BE2C (cell line): ENCODE measurements at regions not wholly inside any gene's neighbourhood (a gene's known extent, or its start where the extent isn't known, plus 50 kb on each side); places are given as distances from the start of the nearest gene placed in this dataset.

Experiments
- DNase-seq: peaks from one replicate; pipeline ENCODE4 v3.0.0-alpha.2; 2020
- H3K27me3 ChIP-seq: fragments of 250-450 bp; sonication (Bioruptor Pico); 2 replicates; pipeline ENCODE4 v1.5.1; 2020; ENCODE audit warnings: mild to moderate bottlenecking
- H3K36me3 ChIP-seq: fragments of 250-450 bp; sonication (Bioruptor Pico); 2 replicates; pipeline ENCODE4 v1.5.1; 2020; ENCODE audit warnings: mild to moderate bottlenecking
- H3K4me1 ChIP-seq: fragments of 250-450 bp; sonication (Bioruptor Pico); 2 replicates; pipeline ENCODE4 v1.5.1; 2020
- H3K4me3 ChIP-seq: 2 replicates; pipeline ENCODE4 v1.5.1; 2011; ENCODE audit warnings: low read depth, low read length
- H3K9me3 ChIP-seq: fragments of 250-450 bp; sonication (Bioruptor Pico); 2 replicates; pipeline ENCODE4 v1.5.1; 2020
- TF ChIP-seq, protein P1 (sequence below): IDR thresholded peaks from 2 replicates; pipeline ENCODE4 v1.5.1; 2012; ENCODE audit warnings: mild to moderate bottlenecking, low read depth, low read length

DNA sequence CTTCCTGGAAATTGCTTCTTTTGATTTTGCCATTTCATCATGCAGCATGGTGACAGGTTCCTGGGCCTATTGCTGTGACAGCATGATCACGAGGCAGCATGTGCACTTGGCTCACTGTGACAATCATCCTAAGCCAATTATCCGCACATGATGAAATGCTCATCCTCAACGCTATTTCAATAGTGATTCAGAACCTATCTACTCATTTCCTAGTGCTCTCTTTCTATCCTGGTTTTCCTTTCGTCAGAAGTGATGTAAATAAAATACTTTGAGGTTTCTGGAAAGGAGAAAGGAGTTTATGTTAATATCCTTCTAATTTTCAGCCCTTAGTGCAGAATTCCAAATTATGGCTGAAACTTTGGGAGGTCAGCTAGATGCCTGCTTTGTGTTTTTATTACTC lies 110.6 kb upstream of the ADAMTS5 start:
- no peaks in the 10 kb centered on the region for H3K27me3 ChIP-seq
- H3K4me3 ChIP-seq = no peak overlapping the region
- TF ChIP-seq, protein P1, sequence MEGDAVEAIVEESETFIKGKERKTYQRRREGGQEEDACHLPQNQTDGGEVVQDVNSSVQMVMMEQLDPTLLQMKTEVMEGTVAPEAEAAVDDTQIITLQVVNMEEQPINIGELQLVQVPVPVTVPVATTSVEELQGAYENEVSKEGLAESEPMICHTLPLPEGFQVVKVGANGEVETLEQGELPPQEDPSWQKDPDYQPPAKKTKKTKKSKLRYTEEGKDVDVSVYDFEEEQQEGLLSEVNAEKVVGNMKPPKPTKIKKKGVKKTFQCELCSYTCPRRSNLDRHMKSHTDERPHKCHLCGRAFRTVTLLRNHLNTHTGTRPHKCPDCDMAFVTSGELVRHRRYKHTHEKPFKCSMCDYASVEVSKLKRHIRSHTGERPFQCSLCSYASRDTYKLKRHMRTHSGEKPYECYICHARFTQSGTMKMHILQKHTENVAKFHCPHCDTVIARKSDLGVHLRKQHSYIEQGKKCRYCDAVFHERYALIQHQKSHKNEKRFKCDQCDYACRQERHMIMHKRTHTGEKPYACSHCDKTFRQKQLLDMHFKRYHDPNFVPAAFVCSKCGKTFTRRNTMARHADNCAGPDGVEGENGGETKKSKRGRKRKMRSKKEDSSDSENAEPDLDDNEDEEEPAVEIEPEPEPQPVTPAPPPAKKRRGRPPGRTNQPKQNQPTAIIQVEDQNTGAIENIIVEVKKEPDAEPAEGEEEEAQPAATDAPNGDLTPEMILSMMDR = no peak
- H3K9me3 ChIP-seq = no peaks in the 10 kb centered on the region
- DNase-seq = no peak
- no peaks in the 10 kb centered on the region for H3K36me3 ChIP-seq
- no peaks in the 10 kb centered on the region for H3K4me1 ChIP-seq

DNA sequence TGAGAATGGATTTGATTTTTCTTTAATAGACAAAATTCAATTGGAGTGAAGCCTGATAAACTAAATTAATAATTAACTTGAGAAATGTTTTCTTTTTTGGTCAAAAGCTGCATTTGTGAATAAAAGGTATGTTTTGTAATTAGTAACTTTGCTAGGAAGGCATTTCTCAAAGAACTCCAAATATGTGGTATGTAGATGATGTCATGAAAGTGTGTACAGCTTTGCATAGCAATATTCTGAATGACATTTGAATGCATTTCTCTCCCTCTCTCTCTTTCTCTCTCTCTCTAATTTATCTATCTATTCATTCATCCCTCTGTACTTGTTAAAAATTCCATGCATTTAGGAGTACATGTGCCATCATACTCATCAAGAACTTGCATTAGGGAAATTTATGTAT lies 109.1 kb upstream of the ADAMTS5 start:
- H3K27me3 ChIP-seq = no peaks in the 10 kb centered on the region
- H3K9me3 ChIP-seq = no peaks in the 10 kb centered on the region
- H3K4me3 ChIP-seq = no peak overlapping the region
- H3K4me1 ChIP-seq = no peaks in the 10 kb centered on the region
- TF ChIP-seq, protein P1 = no peak
- H3K36me3 ChIP-seq = no peaks in the 10 kb centered on the region
- DNase-seq = no peak

DNA sequence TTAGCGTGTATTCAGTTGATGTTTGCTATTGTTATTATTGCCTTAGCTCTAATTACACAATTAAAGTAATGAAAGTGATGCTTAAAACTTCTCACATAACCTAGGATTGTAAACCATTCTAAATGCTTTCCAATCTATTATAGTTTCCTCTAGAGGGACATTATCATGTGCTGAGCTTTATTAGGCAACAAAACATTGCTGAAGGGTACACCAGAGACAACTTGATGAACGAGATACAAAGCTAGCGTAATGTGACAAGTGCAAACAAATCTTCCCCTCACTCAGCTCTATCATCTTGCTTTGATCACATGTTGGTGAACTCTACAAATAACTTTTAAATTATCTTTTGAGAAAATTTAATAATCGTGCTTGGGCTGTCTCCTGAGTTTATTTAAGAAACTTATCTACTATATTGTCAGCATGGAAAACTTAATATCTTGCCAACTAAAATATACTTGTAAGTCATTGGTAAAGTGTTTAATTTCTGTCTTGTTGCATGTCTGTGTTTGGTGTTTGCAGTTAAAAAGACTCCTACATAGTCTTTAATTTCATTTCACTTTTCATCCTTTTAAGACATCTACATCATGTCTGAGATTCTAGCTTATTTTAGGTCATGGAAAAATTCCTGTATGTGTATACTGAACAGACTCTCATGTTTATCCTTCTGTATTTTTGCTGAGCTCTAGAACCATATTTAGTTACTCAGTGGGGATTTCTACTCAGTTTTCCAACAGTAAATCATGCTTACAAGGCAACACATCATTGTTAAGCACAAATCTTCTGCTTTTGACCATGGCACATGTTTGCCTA lies 104.2 kb upstream of the ADAMTS5 start:
- no peak for DNase-seq
- Histone ChIP-seq H3K9me3 (no peaks in the 10 kb centered on the region; the same call in 1 of the 2 replicates), H3K4me1 (no peaks in the 10 kb centered on the region; the same call in 1 of the 2 replicates), H3K4me3 (no peak overlapping the region), H3K36me3 (no peaks in the 10 kb centered on the region), H3K27me3 (no peaks in the 10 kb centered on the region)
- TF ChIP-seq, protein P1 = no peak

DNA sequence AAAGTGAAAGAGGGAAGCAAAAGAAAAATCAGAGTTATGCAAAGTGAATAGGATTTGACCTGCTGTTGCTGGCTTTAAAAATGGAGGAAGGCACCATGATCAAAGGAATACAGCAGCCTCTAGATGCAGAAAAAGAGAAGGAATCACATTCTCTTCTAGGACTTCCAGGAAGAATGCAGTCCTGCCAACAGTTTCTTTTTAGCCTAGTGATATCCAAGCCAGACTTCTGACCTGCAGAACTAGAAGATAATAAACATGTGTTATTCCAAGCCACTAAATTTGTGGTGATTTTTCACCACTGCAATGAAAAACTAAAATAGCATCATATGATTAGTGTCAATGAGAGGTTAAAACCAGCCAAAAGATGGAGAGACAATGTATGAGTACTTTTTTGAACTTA lies 101.9 kb upstream of the ADAMTS5 start:
- Histone ChIP-seq H3K9me3 (no peaks in the 10 kb centered on the region; the same call in 1 of the 2 replicates), H3K27me3 (no peaks in the 10 kb centered on the region), H3K4me3 (no peak overlapping the region), H3K4me1 (no peaks in the 10 kb centered on the region; the same call in 1 of the 2 replicates), H3K36me3 (no peaks in the 10 kb centered on the region)
- TF ChIP-seq, protein P1 = no peak
- no peak for DNase-seq

DNA sequence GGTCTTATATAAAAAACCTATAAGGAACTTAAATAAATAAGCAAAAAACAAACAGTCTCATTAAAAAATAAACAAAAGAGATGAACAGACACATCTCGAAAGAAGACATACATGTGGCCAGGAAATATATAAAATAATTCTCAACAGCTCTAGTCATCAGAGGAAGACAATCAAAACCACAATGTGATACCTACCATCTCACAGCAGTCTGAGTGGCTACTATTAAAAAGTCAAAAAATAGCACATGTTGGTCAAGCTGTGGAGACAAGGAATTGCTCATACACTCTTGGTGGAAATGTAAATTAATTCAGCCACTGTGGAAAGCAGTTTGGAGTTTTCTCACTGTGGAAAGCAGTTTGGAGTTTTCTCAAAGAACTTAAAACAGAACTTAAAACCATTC lies 100.3 kb upstream of the ADAMTS5 start:
- DNase-seq = no peak
- Histone ChIP-seq H3K27me3 (no peaks in the 10 kb centered on the region), H3K4me3 (no peak overlapping the region), H3K9me3 (peaks cover 1% of the 10 kb centered on the region; the same call in 1 of the 2 replicates), H3K36me3 (no peaks in the 10 kb centered on the region), H3K4me1 (no peaks in the 10 kb centered on the region; the same call in 1 of the 2 replicates)
- TF ChIP-seq, protein P1 = no peak

DNA sequence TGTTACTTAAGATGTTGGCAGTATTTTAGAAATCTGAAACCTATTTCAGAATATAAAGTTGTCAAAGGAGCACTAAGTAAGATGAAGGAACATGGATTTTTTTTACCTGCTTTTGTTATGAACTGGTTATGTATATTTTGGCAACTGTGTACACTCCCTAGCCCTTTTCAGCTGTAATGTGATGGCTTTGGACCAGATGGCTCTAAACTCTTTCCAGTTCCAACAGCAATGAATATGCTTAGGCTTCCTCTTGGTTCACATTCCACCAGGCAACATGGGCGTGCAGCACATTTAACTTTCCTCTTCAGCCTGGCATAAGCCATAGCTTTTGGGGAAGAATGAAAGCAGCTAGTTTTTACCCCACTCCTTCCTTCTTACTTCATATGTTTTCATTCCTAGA lies 95.6 kb upstream of the ADAMTS5 start:
- H3K27me3 ChIP-seq = no peaks in the 10 kb centered on the region
- peaks cover 2% of the 10 kb centered on the region; the same call in 1 of the 2 replicates for H3K9me3 ChIP-seq
- TF ChIP-seq, protein P1 = no peak
- H3K4me1 ChIP-seq = no peaks in the 10 kb centered on the region
- H3K4me3 ChIP-seq = no peak overlapping the region
- no peaks in the 10 kb centered on the region for H3K36me3 ChIP-seq
- no peak for DNase-seq
